ENCODE measurements at regions not wholly inside any gene's neighbourhood (a gene's known extent, or its start where the extent isn't known, plus 50 kb on each side); places are given as distances from the start of the nearest gene placed in this dataset.

DNA sequence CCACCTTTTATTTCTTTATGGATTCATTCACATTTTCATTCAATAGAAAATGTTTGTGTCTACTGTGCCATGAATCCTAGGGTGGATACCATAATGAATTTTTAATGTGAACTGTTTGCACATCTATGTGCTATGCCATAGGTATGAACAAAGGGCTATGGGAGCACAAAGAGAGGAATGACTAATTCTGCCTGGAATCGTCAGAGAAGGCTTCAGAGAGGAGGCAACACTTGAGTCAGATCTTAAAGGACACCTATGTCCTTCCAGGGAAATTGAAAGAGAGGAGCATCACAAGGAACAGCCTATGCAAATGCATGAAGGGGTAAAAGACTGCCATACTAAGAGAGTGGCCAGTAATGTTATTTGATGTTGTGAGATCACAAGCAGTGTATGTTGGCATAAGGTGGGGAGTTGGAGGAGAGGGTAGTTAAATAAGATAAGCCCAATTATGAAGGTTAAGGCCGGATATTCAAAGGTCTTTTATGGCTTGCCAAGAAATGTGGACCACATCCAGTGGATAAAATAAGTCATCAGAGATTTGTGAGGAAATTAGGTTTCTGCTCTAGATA is 246.7 kb downstream of the GRIN2B start:
- Histone ChIP-seq H3K27me3 (ENCODE audit: insufficient read depth, low read length, poor library complexity) (peaks cover 6% of the 10 kb centered on the region), H4K5ac (ENCODE audit: low read length) (no peak overlapping the region), H2BK5ac (ENCODE audit: low read length) (no peak overlapping the region), H3K23ac (ENCODE audit: low read length) (no peak overlapping the region), H2AK5ac (ENCODE audit: low read length) (no peak overlapping the region), H3K27ac (ENCODE audit: low read depth, low read length) (no peak overlapping the region), H3K79me1 (ENCODE audit: low read length) (no peaks in the 10 kb centered on the region), H2BK120ac (ENCODE audit: low read depth, low read length) (no peak overlapping the region), H3K79me2 (ENCODE audit: control insufficient read depth, insufficient read depth, low read length) (no peaks in the 10 kb centered on the region), H3K56ac (ENCODE audit: low read length) (no peak overlapping the region), H3K4me1 (ENCODE audit: control insufficient read depth, low read depth, low read length) (no peaks in the 10 kb centered on the region), H3K4me2 (ENCODE audit: low read length) (no peak overlapping the region), H3K36me3 (ENCODE audit: control insufficient read depth, insufficient read depth, low read length) (no peaks in the 10 kb centered on the region), H3K9ac (ENCODE audit: low read length) (no peak overlapping the region), H3K4me3 (ENCODE audit: low read length) (no peak overlapping the region), H3K4ac (ENCODE audit: low read depth, low read length) (no peak overlapping the region), H4K8ac (ENCODE audit: low read depth, low read length) (no peak overlapping the region), H3K18ac (ENCODE audit: low read length) (no peak overlapping the region), H2BK15ac (replicated peaks; ENCODE audit: low read depth) (no peak overlapping the region)
- DNase-seq, result no peak
- no CpG with 5 or more reads among the region's 2 CpGs for WGBS (ENCODE audit: extremely low coverage, insufficient coverage, low lambda C conversion rate)

DNA sequence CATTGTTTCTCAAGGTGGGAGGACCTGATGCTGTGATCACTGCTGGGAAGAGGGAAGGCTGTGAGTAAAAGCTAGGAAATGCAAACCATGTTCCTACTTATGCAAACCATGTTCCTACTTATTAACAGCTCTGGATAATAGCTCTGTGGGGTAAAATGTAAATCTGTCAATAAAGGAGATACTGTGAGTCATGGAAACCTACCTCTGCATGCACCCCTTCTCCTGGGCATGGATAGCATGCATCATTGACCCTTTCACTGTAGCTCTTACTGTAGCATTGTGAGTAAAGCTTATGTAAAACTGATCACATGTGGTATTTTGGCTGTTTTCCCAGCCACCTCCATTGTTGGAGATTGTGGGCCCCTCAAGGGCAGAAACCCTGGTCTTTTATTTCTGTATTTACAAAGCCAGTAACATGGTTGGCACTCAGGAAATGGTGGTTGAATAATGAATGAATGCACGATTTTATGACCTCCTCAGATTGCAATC is 253.7 kb downstream of the GRIN2B start:
- no CpG with 5 or more reads among the region's 1 CpG for WGBS (ENCODE audit: extremely low coverage, insufficient coverage, low lambda C conversion rate)
- H3K4ac ChIP-seq (ENCODE audit: low read depth, low read length), result no peak overlapping the region
- peaks cover 7% of the 10 kb centered on the region for H3K4me1 ChIP-seq (ENCODE audit: control insufficient read depth, low read depth, low read length)
- no peaks in the 10 kb centered on the region for H3K36me3 ChIP-seq (ENCODE audit: control insufficient read depth, insufficient read depth, low read length)
- H3K18ac ChIP-seq (ENCODE audit: low read length), result no peak overlapping the region
- H3K23ac ChIP-seq (ENCODE audit: low read length), result no peak overlapping the region
- no peak overlapping the region for H3K27ac ChIP-seq (ENCODE audit: low read depth, low read length)
- H2BK120ac ChIP-seq (ENCODE audit: low read depth, low read length), result no peak overlapping the region
- no peaks in the 10 kb centered on the region for H3K79me1 ChIP-seq (ENCODE audit: low read length)
- H2BK5ac ChIP-seq (ENCODE audit: low read length), result no peak overlapping the region
- peak; percentile 17 for DNase-seq
- no peak overlapping the region for H3K4me3 ChIP-seq (ENCODE audit: low read length)
- H3K4me2 ChIP-seq (ENCODE audit: low read length), result no peak overlapping the region
- H3K27me3 ChIP-seq (ENCODE audit: insufficient read depth, low read length, poor library complexity), result peaks cover 6% of the 10 kb centered on the region
- H3K9ac ChIP-seq (ENCODE audit: low read length), result no peak overlapping the region
- no peak overlapping the region for H3K56ac ChIP-seq (ENCODE audit: low read length)
- H3K79me2 ChIP-seq (ENCODE audit: control insufficient read depth, insufficient read depth, low read length), result no peaks in the 10 kb centered on the region
- no peak overlapping the region for H4K8ac ChIP-seq (ENCODE audit: low read depth, low read length)
- no peak overlapping the region for H2BK15ac ChIP-seq (replicated peaks; ENCODE audit: low read depth)
- no peak overlapping the region for H4K5ac ChIP-seq (ENCODE audit: low read length)
- no peak overlapping the region for H2AK5ac ChIP-seq (ENCODE audit: low read length)

DNA sequence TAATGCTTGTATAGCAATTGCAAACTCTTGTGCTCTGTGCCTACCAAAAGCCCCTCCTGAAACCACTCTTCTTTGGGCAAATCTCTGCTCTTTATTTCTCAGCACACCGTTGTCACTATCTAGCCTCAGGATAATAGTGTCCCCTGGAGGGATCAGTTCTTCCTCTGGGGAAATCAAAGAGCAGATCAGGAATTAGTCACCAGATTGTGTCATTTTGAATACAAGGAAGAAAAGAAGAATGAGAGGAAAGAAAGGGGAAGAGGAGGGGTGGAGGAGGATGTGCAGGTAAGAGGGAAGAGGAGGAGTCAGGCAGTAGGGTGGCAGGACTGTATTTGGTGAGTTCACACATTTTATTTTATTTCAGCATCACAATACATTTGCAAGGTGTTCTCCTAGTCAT is 256.4 kb downstream of the GRIN2B start:
- no peak overlapping the region for H3K23ac ChIP-seq (ENCODE audit: low read length)
- peaks cover 7% of the 10 kb centered on the region for H3K4me1 ChIP-seq (ENCODE audit: control insufficient read depth, low read depth, low read length)
- no peaks in the 10 kb centered on the region for H3K27me3 ChIP-seq (ENCODE audit: insufficient read depth, low read length, poor library complexity)
- no peak overlapping the region for H2BK120ac ChIP-seq (ENCODE audit: low read depth, low read length)
- no peak overlapping the region for H3K18ac ChIP-seq (ENCODE audit: low read length)
- no peak overlapping the region for H3K9ac ChIP-seq (ENCODE audit: low read length)
- H3K4me2 ChIP-seq (ENCODE audit: low read length), result no peak overlapping the region
- no peak overlapping the region for H2BK15ac ChIP-seq (replicated peaks; ENCODE audit: low read depth)
- no peak overlapping the region for H3K27ac ChIP-seq (ENCODE audit: low read depth, low read length)
- H4K8ac ChIP-seq (ENCODE audit: low read depth, low read length), result no peak overlapping the region
- H4K5ac ChIP-seq (ENCODE audit: low read length), result no peak overlapping the region
- peak; percentile 22 for DNase-seq
- H3K56ac ChIP-seq (ENCODE audit: low read length), result no peak overlapping the region
- H2BK5ac ChIP-seq (ENCODE audit: low read length), result no peak overlapping the region
- WGBS (ENCODE audit: extremely low coverage, insufficient coverage, low lambda C conversion rate), result no CpG with 5 or more reads among the region's 1 CpG
- H3K4ac ChIP-seq (ENCODE audit: low read depth, low read length), result no peak overlapping the region
- no peaks in the 10 kb centered on the region for H3K79me2 ChIP-seq (ENCODE audit: control insufficient read depth, insufficient read depth, low read length)
- no peak overlapping the region for H3K4me3 ChIP-seq (ENCODE audit: low read length)
- H3K36me3 ChIP-seq (ENCODE audit: control insufficient read depth, insufficient read depth, low read length), result no peaks in the 10 kb centered on the region
- no peak overlapping the region for H2AK5ac ChIP-seq (ENCODE audit: low read length)
- no peaks in the 10 kb centered on the region for H3K79me1 ChIP-seq (ENCODE audit: low read length)

DNA sequence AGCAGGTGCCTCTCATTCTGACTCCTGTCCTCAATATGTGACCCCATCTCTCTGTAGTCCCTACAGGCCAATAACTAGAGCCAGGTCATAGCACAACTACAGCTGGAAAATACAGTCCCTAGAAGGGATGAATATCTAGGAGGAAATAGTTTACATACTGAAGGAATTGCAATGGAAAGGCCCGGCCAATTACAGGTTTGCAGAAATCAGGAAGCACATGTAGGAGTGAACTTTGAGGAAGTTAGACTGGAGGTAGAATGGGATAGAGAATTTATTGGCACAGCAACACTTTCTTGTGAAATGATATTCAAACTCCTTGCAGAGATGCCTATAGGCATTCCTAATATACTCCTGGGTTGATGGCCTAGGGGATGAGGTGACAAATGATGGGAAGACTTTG is 257.3 kb downstream of the GRIN2B start:
- H3K56ac ChIP-seq (ENCODE audit: low read length), result no peak overlapping the region
- H2BK15ac ChIP-seq (replicated peaks; ENCODE audit: low read depth), result no peak overlapping the region
- no peak overlapping the region for H2BK120ac ChIP-seq (ENCODE audit: low read depth, low read length)
- no peak overlapping the region for H2BK5ac ChIP-seq (ENCODE audit: low read length)
- no peak overlapping the region for H3K27ac ChIP-seq (ENCODE audit: low read depth, low read length)
- no CpG with 5 or more reads among the region's 1 CpG for WGBS (ENCODE audit: extremely low coverage, insufficient coverage, low lambda C conversion rate)
- H3K4me1 ChIP-seq (ENCODE audit: control insufficient read depth, low read depth, low read length), result peaks cover 7% of the 10 kb centered on the region
- no peak overlapping the region for H4K5ac ChIP-seq (ENCODE audit: low read length)
- no peaks in the 10 kb centered on the region for H3K36me3 ChIP-seq (ENCODE audit: control insufficient read depth, insufficient read depth, low read length)
- H3K4me3 ChIP-seq (ENCODE audit: low read length), result no peak overlapping the region
- H4K8ac ChIP-seq (ENCODE audit: low read depth, low read length), result no peak overlapping the region
- H3K18ac ChIP-seq (ENCODE audit: low read length), result no peak overlapping the region
- no peaks in the 10 kb centered on the region for H3K27me3 ChIP-seq (ENCODE audit: insufficient read depth, low read length, poor library complexity)
- H3K4ac ChIP-seq (ENCODE audit: low read depth, low read length), result no peak overlapping the region
- no peak overlapping the region for H3K9ac ChIP-seq (ENCODE audit: low read length)
- H3K23ac ChIP-seq (ENCODE audit: low read length), result no peak overlapping the region
- no peak for DNase-seq
- H3K79me2 ChIP-seq (ENCODE audit: control insufficient read depth, insufficient read depth, low read length), result no peaks in the 10 kb centered on the region
- no peaks in the 10 kb centered on the region for H3K79me1 ChIP-seq (ENCODE audit: low read length)
- H2AK5ac ChIP-seq (ENCODE audit: low read length), result no peak overlapping the region
- H3K4me2 ChIP-seq (ENCODE audit: low read length), result no peak overlapping the region

DNA sequence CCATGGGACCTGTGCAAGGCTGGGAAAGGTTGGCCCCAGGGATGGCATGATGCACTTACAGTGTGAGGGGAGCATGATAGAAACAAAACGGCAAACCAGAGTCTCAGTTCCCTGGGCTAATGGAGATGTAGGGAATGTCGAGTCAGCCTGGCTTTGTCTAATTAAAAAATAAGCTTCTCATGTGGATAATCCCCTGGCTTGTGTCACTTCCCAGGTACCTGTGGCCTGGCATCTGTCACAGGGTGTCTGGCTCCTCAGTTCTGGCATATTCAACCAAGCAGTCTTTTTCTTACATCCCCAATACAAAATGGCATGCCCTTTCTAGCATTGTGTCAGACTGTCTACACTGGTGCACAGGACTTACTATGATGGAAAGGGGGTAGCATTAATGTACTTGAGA is 261.4 kb downstream of the GRIN2B start:
- Histone ChIP-seq H3K4me2 (ENCODE audit: low read length) (no peak overlapping the region), H3K4ac (ENCODE audit: low read depth, low read length) (no peak overlapping the region), H4K5ac (ENCODE audit: low read length) (no peak overlapping the region), H3K56ac (ENCODE audit: low read length) (no peak overlapping the region), H3K79me2 (ENCODE audit: control insufficient read depth, insufficient read depth, low read length) (no peaks in the 10 kb centered on the region), H2BK15ac (replicated peaks; ENCODE audit: low read depth) (no peak overlapping the region), H2AK5ac (ENCODE audit: low read length) (no peak overlapping the region), H3K18ac (ENCODE audit: low read length) (no peak overlapping the region), H3K23ac (ENCODE audit: low read length) (no peak overlapping the region), H3K27me3 (ENCODE audit: insufficient read depth, low read length, poor library complexity) (no peaks in the 10 kb centered on the region), H3K79me1 (ENCODE audit: low read length) (no peaks in the 10 kb centered on the region), H2BK120ac (ENCODE audit: low read depth, low read length) (no peak overlapping the region), H3K9ac (ENCODE audit: low read length) (no peak overlapping the region), H4K8ac (ENCODE audit: low read depth, low read length) (no peak overlapping the region), H3K36me3 (ENCODE audit: control insufficient read depth, insufficient read depth, low read length) (no peaks in the 10 kb centered on the region), H3K27ac (ENCODE audit: low read depth, low read length) (no peak overlapping the region), H3K4me3 (ENCODE audit: low read length) (no peak overlapping the region), H2BK5ac (ENCODE audit: low read length) (no peak overlapping the region), H3K4me1 (ENCODE audit: control insufficient read depth, low read depth, low read length) (no peaks in the 10 kb centered on the region)
- WGBS (ENCODE audit: extremely low coverage, insufficient coverage, low lambda C conversion rate), result no CpG with 5 or more reads among the region's 2 CpGs
- DNase-seq, result no peak

DNA sequence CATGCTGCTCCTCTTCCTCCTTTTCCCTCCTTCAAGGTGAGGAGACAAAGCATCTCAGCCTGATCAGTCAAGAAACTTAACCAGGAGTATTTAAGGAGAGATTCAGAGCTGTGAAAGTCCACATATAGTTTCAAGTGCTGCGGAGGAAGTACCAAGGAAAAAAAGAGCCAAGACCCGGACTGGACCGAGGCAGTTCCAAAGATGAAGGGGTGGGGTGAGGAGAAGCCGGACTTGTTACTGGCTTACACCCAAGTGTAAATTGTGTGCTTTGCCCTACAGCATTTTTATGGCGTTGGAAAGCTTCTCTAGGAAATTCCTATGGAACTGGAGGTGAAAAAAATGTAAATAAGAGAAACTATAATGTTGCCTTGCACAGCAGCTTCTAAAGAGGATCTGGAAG is 263.1 kb downstream of the GRIN2B start:
- Histone ChIP-seq H3K79me2 (ENCODE audit: control insufficient read depth, insufficient read depth, low read length) (no peaks in the 10 kb centered on the region), H4K5ac (ENCODE audit: low read length) (no peak overlapping the region), H3K79me1 (ENCODE audit: low read length) (no peaks in the 10 kb centered on the region), H4K8ac (ENCODE audit: low read depth, low read length) (no peak overlapping the region), H3K4ac (ENCODE audit: low read depth, low read length) (no peak overlapping the region), H3K27me3 (ENCODE audit: insufficient read depth, low read length, poor library complexity) (no peaks in the 10 kb centered on the region), H3K27ac (ENCODE audit: low read depth, low read length) (no peak overlapping the region), H3K4me2 (ENCODE audit: low read length) (no peak overlapping the region), H2BK15ac (replicated peaks; ENCODE audit: low read depth) (no peak overlapping the region), H3K23ac (ENCODE audit: low read length) (no peak overlapping the region), H2BK5ac (ENCODE audit: low read length) (no peak overlapping the region), H3K56ac (ENCODE audit: low read length) (no peak overlapping the region), H3K9ac (ENCODE audit: low read length) (no peak overlapping the region), H2AK5ac (ENCODE audit: low read length) (no peak overlapping the region), H2BK120ac (ENCODE audit: low read depth, low read length) (no peak overlapping the region), H3K4me3 (ENCODE audit: low read length) (no peak overlapping the region), H3K4me1 (ENCODE audit: control insufficient read depth, low read depth, low read length) (no peaks in the 10 kb centered on the region), H3K18ac (ENCODE audit: low read length) (no peak overlapping the region), H3K36me3 (ENCODE audit: control insufficient read depth, insufficient read depth, low read length) (no peaks in the 10 kb centered on the region)
- WGBS (ENCODE audit: extremely low coverage, insufficient coverage, low lambda C conversion rate), result no CpG with 5 or more reads among the region's 5 CpGs
- no peak for DNase-seq
